Activated CD8-positive, alpha-beta memory T cell treated with anti-CD3 and anti-CD28 coated beads for 48 hours (primary cell): ENCODE measurements at regions not wholly inside any gene's neighbourhood (a gene's known extent, or its start where the extent isn't known, plus 50 kb on each side); places are given as distances from the start of the nearest gene placed in this dataset.
"Not testable (repeated sequence)": the region's sequence is repeated elsewhere in the genome, so short reads cannot be mapped to it uniquely, and the experiment has no call there.

ENCODE experiments used
- DNase-seq, 3 experiments: peaks; one replicate each; pipeline ENCODE4 v3.0.0-alpha.2; 2020; ENCODE audit warnings: low read depth in 2 of 3, low spot score in 2 of 3

DNA sequence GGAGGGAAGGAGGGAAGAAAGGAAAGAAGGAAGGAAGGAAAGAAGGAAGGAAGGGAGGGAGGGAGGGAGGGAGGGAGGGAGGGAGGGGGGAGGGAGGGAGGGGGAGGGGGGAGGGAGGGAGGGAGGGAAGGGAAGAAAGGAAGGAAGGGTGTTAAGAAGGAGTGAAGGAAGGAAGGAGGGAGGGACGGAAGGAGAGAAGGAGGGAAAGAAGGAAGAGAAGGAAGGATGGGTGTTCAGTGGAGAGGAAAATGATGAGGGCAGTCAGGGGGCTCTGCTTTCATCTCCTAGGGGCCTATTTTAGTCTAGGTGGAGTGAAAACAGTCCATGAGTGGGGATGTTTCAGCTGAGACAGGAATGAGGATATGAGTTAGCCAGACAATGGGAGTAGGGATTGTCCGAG is 357.0 kb upstream of the C16orf82 start:
- DNase-seq: no peak

- DNase-seq: no peak
These were observed 356.3 kb upstream of the C16orf82 start for GRCh38 chr16:26710450-26710849.

DNA sequence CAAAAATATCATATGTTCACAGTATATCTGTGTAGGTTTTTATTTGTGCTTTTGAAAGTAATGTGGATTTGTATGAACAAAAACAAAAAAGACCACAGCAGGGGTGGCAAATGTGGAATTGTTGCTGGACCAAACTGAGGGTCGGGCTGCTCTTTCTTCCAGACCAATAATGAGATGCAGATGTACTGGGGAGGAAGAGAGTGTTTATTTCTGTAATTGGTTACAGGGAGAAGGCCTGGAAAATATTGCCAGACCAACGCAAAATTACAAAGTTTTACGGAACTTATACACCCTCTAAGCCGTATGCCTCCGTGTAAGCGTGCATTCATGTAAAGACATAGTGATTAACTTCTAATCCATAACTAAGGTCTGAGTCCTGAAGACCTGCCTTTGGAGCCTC is 353.9 kb upstream of the C16orf82 start:
- no peak for DNase-seq

- DNase-seq: no peak
These were observed 350.8 kb upstream of the C16orf82 start for GRCh38 chr16:26715969-26716368.

GRCh38 chr16:26717826-26718225 is 348.9 kb upstream of the C16orf82 start:
- DNase-seq: no peak

- no peak for DNase-seq
These were observed 345.4 kb upstream of the C16orf82 start for GRCh38 chr16:26721290-26721689.

- not testable (repeated sequence) for DNase-seq
These were observed 344.8 kb upstream of the C16orf82 start for GRCh38 chr16:26721957-26722356.

- no peak for DNase-seq
These were observed 342.5 kb upstream of the C16orf82 start for GRCh38 chr16:26724189-26724588.

- no peak for DNase-seq
These were observed 338.9 kb upstream of the C16orf82 start for GRCh38 chr16:26727848-26728247.

DNA sequence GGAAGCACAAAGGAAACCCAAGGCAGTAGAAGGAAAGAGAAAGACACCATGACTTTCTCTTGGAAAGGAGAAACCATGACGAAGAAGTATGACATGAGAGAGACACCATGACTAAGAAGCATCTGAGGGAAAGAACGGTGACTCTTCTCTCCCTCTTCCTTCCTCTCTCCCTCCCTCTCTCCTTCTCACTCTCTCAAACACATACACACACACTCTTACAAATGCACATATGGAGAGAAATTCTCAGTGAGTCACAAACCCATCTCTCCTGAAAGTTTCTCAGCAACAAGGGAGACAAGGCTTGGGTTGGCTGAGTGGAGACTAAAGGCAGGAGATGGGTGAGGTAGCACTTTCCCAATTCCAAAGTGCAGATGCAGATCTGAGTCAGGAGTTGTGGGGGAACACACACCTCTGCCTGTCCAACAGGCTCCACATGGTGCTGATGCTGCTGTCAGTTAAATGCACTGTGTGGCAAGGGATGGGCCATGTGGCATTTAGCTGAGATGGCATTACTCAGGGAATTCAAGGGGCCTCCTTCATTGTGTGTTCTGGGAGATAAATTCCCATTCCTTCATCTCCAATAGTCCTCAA is 336.7 kb upstream of the C16orf82 start:
- no peak for DNase-seq

GRCh38 chr16:26731729-26732128 is 335.0 kb upstream of the C16orf82 start:
- no peak for DNase-seq

- DNase-seq: no peak
These were observed 333.0 kb upstream of the C16orf82 start for GRCh38 chr16:26733710-26734109.

- DNase-seq: no peak
These were observed 331.2 kb upstream of the C16orf82 start for GRCh38 chr16:26735521-26735920.

DNA sequence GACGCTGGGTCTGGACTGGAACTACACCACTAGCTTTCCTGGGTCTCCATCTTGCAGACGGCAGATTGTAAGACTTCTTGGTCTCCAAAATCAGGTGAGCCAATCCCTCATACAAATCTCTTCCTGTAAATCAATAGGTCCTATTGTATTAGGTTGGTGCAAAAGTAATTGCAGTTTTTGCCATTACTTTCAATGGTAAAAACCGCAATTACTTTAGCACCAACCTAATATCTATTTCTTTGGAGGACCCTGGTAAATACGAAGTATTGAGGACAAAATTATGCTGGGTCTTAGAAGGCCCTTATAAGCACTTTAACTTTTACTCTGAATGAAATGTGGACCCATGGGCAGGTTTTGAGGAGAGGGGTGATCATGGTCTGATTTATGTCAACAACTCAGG is 330.6 kb upstream of the C16orf82 start:
- no peak for DNase-seq

DNA sequence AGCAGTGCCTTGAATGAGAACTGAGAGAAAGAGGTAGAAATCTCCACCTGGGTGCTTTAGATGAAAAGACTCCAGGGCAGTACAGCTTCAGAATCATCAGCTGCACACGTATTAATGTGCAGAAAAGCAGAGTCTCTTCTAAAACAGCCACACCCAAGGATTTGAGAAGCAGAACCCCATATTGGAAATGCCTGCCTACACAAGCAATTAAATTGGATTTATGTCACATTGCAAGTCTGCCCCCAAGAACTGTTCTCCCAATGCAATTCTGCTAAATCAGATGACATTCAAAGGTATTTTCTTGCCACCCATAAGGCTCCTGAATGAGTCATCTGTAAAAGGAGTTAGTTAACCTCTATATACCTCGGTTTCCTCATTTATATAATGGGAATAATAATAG is 326.0 kb upstream of the C16orf82 start:
- DNase-seq: no peak

DNA sequence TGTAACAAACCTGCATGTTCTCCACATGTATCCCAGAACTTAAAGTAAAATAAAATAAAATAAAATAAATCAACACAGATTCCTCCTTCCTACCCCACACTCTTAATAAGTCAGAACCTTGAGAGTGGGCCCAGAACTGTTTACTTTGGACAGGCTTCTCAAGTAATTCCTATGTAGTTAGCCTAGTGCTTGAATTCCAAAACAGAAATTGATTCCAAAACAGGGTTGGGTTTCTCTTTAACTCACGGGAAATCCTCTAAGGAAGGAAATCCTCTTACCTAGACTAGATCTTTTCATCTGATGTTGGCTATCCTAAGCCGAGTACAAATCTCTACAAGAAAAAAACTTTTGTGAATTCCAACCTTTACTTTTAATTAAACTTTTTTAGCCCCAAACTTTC is 324.7 kb upstream of the C16orf82 start:
- no peak for DNase-seq

DNA sequence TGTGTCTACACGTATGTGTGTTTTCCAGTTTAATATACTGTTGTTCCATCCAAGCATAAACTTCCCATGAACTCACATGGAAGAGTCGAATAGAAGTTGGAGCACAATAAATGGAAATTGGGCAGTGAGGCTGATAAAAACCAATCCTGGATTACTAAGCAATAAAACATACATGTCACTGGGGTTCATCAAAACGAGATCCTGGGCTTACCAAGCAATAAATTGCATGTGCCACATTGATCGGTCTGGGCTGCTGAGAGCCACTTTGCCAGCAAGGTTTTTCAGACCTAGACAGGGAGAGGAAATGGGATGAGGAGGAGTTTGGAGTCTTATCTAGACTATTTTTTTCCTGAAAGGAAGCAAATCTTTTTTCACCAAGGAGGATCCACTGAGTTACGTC is 322.3 kb upstream of the C16orf82 start:
- DNase-seq: no peak

DNA sequence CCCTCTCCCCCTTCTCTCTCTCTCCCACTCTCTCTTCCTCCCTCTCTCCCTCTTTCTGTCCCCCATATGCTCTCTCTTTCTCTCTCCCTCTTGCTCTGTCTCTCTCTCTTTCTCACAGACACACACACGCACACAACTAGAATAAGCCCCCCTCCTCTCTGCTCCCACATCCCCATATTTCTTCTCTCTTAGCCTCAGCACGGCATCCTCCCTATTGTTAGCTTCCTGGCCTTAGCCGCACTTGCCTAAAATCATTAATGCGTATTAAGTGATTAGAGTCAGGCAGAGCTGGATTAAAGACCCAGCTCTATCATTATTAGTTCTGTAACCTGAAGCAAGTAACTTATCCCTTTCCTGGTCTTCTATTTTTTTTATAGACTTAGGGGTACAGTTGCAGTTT is 319.0 kb upstream of the C16orf82 start:
- no peak for DNase-seq

- no peak for DNase-seq
These were observed 317.7 kb upstream of the C16orf82 start for GRCh38 chr16:26749072-26749471.

GRCh38 chr16:26752166-26752565 is 314.6 kb upstream of the C16orf82 start:
- DNase-seq: no peak

DNA sequence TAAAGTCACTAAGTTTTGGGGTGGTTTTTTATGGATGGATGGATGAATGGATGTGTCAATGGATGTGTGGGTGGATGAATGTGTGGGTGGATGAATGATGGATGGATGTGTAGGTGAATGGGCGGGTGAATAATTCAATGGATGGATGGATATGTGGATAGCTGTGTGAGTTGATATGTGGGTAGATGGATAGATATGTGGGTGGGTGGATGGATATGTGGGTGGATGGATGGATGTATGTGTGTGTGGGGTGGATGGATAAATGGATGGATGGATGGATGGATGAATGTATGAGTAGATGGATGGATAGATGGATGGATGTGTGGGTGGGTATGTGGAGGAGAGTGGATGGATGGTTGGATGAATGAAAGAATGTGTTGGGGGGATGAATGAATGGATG is 310.1 kb upstream of the C16orf82 start:
- no peak for DNase-seq

DNA sequence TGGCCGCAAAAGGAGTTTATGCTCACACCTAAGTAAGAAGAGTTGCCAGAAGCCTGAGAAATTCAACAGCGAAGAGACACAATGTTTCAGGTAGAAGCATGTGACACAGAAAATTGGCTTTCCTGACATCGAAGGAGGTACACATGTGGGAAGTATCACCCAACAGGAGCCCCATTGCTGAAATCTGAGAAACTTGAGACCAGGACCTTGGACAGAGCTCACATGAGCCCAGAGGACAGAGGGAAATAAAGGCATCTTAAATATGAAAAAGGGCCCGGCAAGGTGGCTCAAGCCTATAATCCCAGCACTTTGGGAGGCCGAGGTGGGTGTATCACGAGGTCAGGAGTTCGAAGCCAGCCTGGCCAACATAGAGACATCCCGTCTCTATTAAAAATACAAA is 304.1 kb upstream of the C16orf82 start:
- DNase-seq: no peak

DNA sequence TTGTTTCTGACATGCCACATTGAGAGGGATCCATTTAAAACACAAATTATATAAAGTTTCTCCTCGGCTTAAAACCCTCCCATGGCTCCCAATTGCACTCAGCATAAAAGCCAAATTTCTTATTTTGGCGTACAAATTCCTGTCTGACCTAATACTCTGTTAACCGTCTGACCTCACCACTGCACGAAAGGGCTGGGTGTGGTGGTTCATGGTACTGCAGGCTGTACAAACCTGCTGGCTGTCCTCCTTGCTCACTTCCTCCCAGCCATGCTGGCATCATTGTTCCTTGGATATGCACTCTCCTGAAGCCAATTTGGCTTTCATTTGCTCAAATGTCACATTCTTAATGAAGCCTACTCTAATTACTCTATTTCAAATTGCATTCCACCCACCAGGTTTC is 301.6 kb upstream of the C16orf82 start:
- no peak for DNase-seq
